ENCODE measurements at regions not wholly inside any gene's neighbourhood (a gene's known extent, or its start where the extent isn't known, plus 50 kb on each side); places are given as distances from the start of the nearest gene placed in this dataset.
A peak's percentile ranks its signal among the peaks of the same experiment; 100 is the strongest.
"Not testable (repeated sequence)": the region's sequence is repeated elsewhere in the genome, so short reads cannot be mapped to it uniquely, and the experiment has no call there.

- no peak for ATAC-seq (ENCODE audit: poor library complexity)
- intact Hi-C loops (cut with DNase I) = no loop called here
- no peak for DNase-seq
Measured at GRCh38 chr4:181077341-181077740, 1165.9 kb upstream of the TENM3 start.

DNA sequence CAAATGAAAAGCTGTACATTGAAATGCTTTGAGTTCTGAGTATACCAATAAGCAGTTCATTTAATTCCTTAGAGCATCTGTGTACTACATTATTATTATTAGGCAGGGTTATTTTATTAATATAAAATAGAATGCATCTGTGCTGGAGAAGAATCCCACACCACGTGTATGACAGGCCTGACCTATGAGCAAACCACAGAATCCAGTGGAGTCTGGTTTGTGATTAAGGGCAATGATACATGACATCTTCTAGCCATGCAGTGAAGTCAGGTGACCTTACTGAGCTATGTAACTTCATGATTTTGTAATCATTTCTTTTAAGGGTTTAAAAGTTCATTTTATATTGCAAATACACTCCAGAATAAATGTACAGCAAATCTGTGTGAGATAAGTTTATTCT lies 1165.0 kb upstream of the TENM3 start:
- intact Hi-C loops (cut with DNase I) = no loop called here
- no peak for DNase-seq
- no peak for ATAC-seq (ENCODE audit: poor library complexity)

DNA sequence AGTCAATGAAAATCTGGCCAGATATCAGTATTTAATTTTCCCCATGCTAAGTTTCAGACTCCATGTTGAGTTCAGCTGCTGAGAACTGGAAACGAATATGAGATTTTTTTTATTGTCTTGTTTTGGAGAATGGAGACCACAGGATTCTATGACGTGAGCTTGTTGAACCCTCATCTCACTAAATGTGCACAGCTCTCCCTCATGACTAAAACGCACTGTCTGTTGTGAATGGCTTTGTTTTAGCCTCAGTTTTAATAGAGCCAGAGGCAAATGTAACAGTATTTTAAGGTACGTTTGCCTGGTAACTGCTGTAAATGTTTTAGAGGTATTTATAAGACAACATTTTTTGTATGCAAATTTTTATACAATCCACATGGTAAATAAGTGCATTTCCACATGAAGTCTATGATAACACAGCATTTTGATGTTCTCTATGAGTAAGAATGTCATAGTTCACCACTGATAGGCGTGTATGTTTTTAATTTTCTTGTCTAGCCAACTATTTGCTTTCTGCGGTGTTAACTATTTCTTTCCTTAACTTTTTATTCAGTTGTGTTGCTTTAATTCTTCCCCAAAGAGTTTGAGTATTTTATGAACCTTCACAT lies 1159.3 kb upstream of the TENM3 start:
- intact Hi-C loops (cut with DNase I) = no loop called here
- ATAC-seq (ENCODE audit: poor library complexity) (no peak), DNase-seq (no peak)

DNA sequence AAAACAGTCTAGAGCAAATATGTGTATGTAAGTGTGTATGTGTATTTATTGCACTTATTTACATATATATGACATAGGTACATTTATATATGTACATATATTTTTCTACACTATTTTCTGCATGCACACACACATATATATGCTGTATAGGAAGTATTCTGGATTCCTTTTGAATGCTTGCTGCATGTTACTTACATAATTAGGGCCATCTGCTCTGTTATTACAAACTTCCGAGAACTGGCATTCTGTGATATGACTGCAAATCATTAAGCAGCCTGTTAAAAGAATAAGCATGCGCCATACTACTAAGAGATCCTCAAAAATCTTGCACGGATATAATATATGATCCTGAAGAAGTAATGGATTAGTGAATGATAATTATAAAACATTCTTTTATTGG lies 1157.6 kb upstream of the TENM3 start:
- DNase-seq (no peak), ATAC-seq (ENCODE audit: poor library complexity) (no peak)
- intact Hi-C loops (cut with DNase I) = no loop called here

- ATAC-seq (ENCODE audit: poor library complexity) (no peak), DNase-seq (no peak)
- intact Hi-C loops (cut with DNase I) = no loop called here
Measured at GRCh38 chr4:181105487-181105886, 1137.7 kb upstream of the TENM3 start.

DNA sequence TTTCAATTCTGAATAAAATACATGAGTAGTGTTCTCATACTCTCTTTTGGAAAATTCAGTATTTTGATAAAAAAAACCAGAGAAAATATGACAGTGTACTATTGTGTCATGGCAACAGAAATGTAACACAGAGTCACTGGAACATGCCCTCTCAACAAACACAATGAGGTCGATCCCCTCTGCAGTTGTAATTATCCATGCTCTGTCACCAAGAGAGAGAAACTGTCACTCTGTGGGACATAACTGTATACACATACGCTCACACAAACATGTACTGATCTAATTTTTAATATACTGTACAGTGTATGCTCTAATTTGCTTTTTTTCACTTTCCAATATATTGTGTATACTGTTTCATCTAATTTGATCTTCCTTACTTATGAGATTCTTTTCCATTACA lies 1136.8 kb upstream of the TENM3 start:
- ATAC-seq (ENCODE audit: poor library complexity) = no peak

DNA sequence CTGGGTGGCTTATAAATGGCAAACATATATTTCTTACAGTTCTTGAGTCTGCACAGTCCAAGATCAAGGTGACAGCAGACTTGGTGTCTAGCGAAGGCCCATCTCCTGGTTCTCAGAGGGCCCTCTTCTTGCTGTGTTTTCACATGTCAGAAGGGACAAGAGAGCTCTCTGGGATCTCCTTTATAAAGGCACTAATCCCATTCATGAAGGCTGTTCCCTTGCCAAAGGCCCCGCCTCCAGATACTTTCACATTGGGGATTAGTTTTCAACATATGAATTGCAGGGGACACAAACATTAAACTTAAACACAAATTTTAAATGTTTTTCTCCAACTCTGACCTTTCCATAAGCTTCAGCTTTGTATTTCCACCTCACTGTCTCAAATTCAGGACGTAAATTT lies 1135.0 kb upstream of the TENM3 start:
- ATAC-seq (ENCODE audit: poor library complexity) = no peak

More for the DNA sequence above, 1136.8 kb upstream of the TENM3 start:
- intact Hi-C loops (cut with DNase I) = no loop called here
- DNase-seq = no peak

DNA sequence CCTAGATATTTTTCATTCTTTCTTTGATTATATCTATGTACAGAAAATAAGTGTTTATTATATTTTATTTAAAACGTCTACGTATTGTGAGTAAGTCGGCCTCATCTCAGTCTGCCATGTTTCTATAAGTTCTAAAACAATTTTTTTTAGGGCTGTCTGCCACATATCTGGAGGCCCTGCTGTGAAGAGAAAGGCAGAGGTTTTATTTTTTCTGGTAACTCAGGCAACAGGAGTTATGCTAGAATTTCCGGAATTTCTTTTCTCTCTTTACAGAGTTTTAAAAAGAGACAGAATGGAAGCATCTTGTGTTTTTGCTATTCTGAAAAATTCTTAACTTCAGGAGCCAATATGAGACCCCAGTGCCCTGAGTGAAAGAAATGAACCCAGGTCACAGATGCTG lies 1124.0 kb upstream of the TENM3 start:
- ATAC-seq (ENCODE audit: poor library complexity) (no peak), DNase-seq (no peak)

More for the DNA sequence above, 1135.0 kb upstream of the TENM3 start:
- intact Hi-C loops (cut with DNase I) = no loop called here
- no peak for DNase-seq

GRCh38 chr4:181121733-181122132 lies 1121.5 kb upstream of the TENM3 start:
- ATAC-seq (ENCODE audit: poor library complexity) (no peak), DNase-seq (no peak)
- intact Hi-C loops (cut with DNase I) = no loop called here

More for the DNA sequence above, 1124.0 kb upstream of the TENM3 start:
- intact Hi-C loops (cut with DNase I) = no loop called here

- ATAC-seq (ENCODE audit: poor library complexity) (no peak), DNase-seq (no peak)
- intact Hi-C loops (cut with DNase I) = no loop called here
Measured at GRCh38 chr4:181127171-181127570, 1116.0 kb upstream of the TENM3 start.

- intact Hi-C loops (cut with DNase I); ATAC-seq (ENCODE audit: poor library complexity); DNase-seq: not testable (repeated sequence)
Measured at GRCh38 chr4:181130317-181130716, 1112.9 kb upstream of the TENM3 start.

DNA sequence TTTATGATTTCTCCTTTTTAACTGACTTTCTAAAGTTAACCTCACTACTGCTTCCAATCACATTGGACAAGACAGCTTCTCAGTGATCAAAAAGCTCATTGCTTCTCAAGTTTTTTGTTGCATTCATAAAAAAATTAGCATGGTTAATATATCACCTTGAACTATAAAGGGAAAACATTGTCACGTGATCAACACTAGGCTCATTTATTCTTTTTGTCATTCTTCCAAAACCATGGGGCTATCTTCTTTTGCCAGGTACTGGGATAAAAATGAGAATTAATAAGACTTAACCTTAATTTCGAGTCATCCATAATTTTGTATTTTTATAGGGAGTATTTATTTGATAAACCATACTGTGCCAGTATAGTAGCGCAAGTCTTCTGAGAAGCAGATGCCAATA lies 1105.9 kb upstream of the TENM3 start:
- ATAC-seq (ENCODE audit: poor library complexity) (no peak), DNase-seq (no peak)
- intact Hi-C loops (cut with DNase I) = no loop called here

GRCh38 chr4:181138116-181138515 lies 1105.1 kb upstream of the TENM3 start:
- DNase-seq (no peak), ATAC-seq (ENCODE audit: poor library complexity) (no peak)
- intact Hi-C loops (cut with DNase I) = no loop called here

- ATAC-seq (ENCODE audit: poor library complexity) (no peak), DNase-seq (no peak)
- intact Hi-C loops (cut with DNase I) = loop anchor here (5.0 kb wide), 1 partner anchor 387 kb away; no protein-coding TSS in a partner anchor
Measured at GRCh38 chr4:181140037-181140603, 1103.1 kb upstream of the TENM3 start.

DNA sequence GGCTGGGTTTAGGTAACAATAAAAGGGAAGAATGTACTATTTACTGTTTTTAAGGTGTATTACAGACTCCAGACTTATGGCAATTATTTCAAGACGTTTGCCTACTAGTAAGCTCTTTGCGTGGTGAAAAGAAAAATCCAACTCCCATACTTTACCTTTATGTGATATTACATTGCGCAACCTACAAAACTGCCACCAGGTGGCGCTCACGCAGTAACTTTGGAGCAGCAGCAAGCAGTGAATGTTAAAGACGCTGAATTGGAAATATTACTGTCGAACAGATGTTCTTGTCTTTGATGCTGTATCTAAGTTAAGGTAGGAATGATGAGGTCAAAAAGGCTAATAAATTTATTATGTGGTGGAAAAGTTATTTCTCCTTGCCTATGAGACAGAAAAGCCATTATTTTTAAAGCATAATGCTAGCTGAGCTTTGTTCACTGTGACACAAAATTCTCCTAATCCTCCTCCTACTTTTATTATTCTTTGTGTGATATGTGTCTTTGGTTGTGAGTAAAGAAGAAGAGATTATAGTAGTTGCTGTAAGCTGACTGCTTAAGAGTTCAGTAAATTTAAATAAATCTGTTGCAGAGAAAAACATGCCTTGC lies 1099.8 kb upstream of the TENM3 start:
- DNase-seq = peak; percentile 83
- intact Hi-C loops (cut with DNase I) = loop anchor here (5.0 kb wide), 1 partner anchor 384 kb away; no protein-coding TSS in a partner anchor
- peak; percentile 78 for ATAC-seq (ENCODE audit: poor library complexity)

- no peak for DNase-seq
- ATAC-seq (ENCODE audit: poor library complexity) = no peak
- intact Hi-C loops (cut with DNase I) = no loop called here
Measured at GRCh38 chr4:181146051-181146450, 1097.2 kb upstream of the TENM3 start.

- DNase-seq (no peak), ATAC-seq (ENCODE audit: poor library complexity) (no peak)
- intact Hi-C loops (cut with DNase I) = no loop called here
Measured at GRCh38 chr4:181147416-181147951, 1095.7 kb upstream of the TENM3 start.

GRCh38 chr4:181148470-181148869 lies 1094.7 kb upstream of the TENM3 start:
- intact Hi-C loops (cut with DNase I) = no loop called here
- DNase-seq = no peak
- no peak for ATAC-seq (ENCODE audit: poor library complexity)

GRCh38 chr4:181150191-181150590 lies 1093.0 kb upstream of the TENM3 start:
- intact Hi-C loops (cut with DNase I) = no loop called here
- DNase-seq (no peak), ATAC-seq (ENCODE audit: poor library complexity) (no peak)

DNA sequence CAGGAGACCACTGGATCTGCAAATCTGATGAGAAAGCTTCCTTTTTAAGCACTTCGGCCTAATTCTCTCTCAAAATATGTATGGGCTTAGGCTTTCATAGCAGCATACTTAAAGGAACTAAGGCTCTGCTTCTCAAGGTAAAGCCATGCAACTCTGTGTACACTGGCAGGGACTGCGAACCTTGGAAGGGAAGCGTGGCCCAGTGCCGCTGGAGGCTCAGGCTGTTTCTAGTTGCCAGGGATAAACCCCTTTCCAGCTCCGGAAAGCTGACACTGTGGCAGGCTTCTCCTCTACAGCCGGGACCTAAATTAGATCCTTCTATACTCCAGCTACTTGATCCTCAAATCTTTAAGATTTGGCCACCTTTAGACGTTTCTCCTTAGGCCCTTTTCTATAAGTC lies 1091.3 kb upstream of the TENM3 start:
- intact Hi-C loops (cut with DNase I) = no loop called here
- DNase-seq (no peak), ATAC-seq (ENCODE audit: poor library complexity) (no peak)

Measured in Right ventricle myocardium superior (tissue), 1 donor.